Astrocyte of the spinal cord (primary cell): ENCODE measurements at regions not wholly inside any gene's neighbourhood (a gene's known extent, or its start where the extent isn't known, plus 50 kb on each side); places are given as distances from the start of the nearest gene placed in this dataset.

Experiments used
- DNase-seq: peaks from one replicate; pipeline ENCODE4 v3.0.0; 2011; ENCODE audit warnings: low read depth, low spot score
- H3K4me3 ChIP-seq: 2 replicates; pipeline ENCODE4 v1.5.1; 2011; ENCODE audit warnings: low read depth, mild to moderate bottlenecking, low read length, moderate library complexity
- in situ Hi-C: cut with HindIII; loops from 2 replicates; pipeline ENCODE4 v1.10.0; 2017; ENCODE audit warnings: low sequenced_read_pairs
- TF ChIP-seq, protein P1 (sequence below): IDR thresholded peaks from 2 replicates; pipeline ENCODE4 v1.5.1; 2012; ENCODE audit warnings: low read depth, mild to moderate bottlenecking, low read length, inconsistent platforms

- DNase-seq, result no peak
- TF ChIP-seq, protein P1, sequence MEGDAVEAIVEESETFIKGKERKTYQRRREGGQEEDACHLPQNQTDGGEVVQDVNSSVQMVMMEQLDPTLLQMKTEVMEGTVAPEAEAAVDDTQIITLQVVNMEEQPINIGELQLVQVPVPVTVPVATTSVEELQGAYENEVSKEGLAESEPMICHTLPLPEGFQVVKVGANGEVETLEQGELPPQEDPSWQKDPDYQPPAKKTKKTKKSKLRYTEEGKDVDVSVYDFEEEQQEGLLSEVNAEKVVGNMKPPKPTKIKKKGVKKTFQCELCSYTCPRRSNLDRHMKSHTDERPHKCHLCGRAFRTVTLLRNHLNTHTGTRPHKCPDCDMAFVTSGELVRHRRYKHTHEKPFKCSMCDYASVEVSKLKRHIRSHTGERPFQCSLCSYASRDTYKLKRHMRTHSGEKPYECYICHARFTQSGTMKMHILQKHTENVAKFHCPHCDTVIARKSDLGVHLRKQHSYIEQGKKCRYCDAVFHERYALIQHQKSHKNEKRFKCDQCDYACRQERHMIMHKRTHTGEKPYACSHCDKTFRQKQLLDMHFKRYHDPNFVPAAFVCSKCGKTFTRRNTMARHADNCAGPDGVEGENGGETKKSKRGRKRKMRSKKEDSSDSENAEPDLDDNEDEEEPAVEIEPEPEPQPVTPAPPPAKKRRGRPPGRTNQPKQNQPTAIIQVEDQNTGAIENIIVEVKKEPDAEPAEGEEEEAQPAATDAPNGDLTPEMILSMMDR, result no peak
- H3K4me3 ChIP-seq, result no peak overlapping the region
- in situ Hi-C loops, result no loop called here
These were observed 56.1 kb upstream of the ZNF800 start for GRCh38 chr7:127448566-127448965.

DNA sequence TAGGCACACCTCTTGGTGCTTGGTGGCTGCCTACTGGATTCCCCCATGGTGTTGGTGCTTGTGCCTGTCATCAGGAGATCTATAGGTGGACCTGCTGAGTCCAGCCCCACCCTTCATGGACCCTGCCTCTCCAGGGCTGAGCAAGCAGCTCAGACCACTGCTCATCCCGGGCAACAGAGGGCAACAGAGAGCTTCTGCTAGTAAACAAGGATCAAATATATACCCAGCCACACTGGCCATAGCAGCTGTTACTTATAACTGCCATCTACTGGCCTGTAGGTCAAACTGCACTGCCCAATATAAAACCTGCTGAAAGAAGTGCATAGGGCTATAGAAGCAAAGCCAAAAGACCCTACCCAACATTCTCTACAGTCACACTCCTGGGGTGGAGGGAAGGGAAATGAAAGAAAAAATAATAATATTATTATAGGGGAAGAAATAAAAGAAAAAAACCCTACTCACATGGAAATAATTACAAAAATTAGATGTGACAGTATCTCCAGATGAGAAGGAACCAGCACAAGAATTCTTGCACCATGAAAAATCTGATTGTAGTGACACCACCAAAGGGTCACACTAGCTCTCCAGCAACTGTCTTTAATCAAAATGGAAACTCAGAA is 54.9 kb upstream of the ZNF800 start:
- H3K4me3 ChIP-seq, result no peak overlapping the region
- DNase-seq, result peak; percentile 16
- TF ChIP-seq, protein P1, result peak; percentile 34
- in situ Hi-C loops, result no loop called here

GRCh38 chr7:127446842-127447241 is 54.3 kb upstream of the ZNF800 start:
- in situ Hi-C loops, result no loop called here
- no peak for DNase-seq
- TF ChIP-seq, protein P1, result no peak
- H3K4me3 ChIP-seq, result no peak overlapping the region
